GM18867 (cell line): ENCODE measurements at regions not wholly inside any gene's neighbourhood (a gene's known extent, or its start where the extent isn't known, plus 50 kb on each side); places are given as distances from the start of the nearest gene placed in this dataset.

Experiments used
- ATAC-seq: cut with Tn5 transposase; IDR thresholded peaks from one replicate; pipeline ENCODE4 v1.9.1; 2021; ENCODE audit warnings: mild to moderate bottlenecking, moderate library complexity; ENCODE audit not compliant: unreplicated experiment

GRCh38 chr2:203812294-203813221 is 55.0 kb upstream of the CTLA4 start:
- no peak for ATAC-seq

- ATAC-seq = no peak
Measured at GRCh38 chr2:203813684-203814083, 53.9 kb upstream of the CTLA4 start.

GRCh38 chr2:203814661-203815540 is 52.7 kb upstream of the CTLA4 start:
- ATAC-seq = peak; percentile 78

- no peak for ATAC-seq
Measured at GRCh38 chr2:203815541-203815898, 52.1 kb upstream of the CTLA4 start.

- ATAC-seq = no peak
Measured at GRCh38 chr2:203817147-203817546, 50.4 kb upstream of the CTLA4 start.
